ENCODE measurements at regions not wholly inside any gene's neighbourhood (a gene's known extent, or its start where the extent isn't known, plus 50 kb on each side); places are given as distances from the start of the nearest gene placed in this dataset.

DNA sequence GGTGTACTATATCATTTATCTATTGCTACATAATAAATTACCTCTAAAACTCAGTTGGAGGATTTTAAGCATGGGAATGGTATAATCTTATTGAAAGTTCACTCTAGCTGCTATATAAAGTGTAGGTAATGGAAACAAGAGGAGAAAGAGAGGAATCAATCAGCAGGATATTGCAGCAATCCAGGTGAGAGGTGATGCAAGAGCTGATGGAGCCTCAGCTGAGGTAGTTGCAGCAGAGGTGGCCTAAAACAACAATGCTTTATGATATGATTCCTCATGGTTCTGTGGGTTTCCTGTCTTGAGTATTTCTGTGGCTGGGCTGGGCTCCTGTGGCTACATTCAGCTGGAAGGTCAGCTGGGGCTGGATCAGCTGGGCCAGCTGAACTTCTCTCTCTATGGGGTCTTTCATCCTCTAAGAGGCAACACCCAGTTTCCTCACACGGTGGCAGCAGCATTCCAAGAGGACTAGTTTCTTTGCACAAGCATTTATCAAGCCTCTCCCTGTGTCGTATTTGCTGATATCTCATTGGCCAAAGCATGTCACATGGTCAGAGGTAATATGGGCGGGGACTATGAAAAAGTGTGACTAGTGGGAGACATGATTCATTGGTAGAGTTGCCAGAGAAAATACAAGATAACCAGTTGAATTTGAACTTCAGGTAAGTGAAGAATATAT is 135.4 kb upstream of the LARGE1 start:
- DNase-seq (ENCODE audit: low read depth): no peak

DNA sequence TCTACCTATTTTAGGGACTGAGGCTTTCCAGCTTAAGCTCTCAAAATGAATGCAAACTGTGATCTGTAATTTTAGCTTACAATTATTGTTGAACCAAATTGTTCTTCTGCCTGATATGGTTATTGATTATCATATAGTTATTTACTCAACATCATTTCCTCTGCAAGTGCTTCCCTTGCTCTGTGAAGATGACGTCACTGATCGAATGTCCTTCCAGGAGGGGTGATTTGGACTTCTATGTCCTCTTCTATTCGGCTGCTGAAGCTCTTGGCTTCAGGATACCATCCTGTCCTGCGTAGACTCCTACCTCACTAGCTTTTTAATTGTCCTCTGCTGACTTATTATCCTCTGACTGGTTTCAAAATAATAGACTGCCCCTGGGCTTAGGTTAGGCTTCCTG is 137.4 kb upstream of the LARGE1 start:
- DNase-seq (ENCODE audit: low read depth): no peak

DNA sequence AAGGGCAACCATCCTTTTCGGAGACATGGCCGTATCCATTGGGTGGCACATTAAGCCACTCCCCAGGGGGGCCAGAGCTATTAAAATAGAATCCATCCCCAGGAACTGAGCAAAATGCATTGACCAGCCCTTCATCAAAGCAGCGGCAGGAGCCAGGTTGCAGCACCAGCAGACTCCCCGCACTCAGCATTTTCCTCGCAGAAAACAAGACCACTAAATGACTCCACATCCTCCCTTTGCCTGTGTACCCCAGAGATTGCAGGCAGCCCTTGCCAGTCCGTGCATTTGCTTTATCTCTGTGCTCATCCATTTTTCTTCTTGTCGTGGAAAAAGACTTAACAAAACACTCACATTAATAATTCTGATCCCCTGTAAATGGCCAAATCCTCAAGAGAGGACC is 144.4 kb upstream of the LARGE1 start:
- DNase-seq (ENCODE audit: low read depth): no peak

DNA sequence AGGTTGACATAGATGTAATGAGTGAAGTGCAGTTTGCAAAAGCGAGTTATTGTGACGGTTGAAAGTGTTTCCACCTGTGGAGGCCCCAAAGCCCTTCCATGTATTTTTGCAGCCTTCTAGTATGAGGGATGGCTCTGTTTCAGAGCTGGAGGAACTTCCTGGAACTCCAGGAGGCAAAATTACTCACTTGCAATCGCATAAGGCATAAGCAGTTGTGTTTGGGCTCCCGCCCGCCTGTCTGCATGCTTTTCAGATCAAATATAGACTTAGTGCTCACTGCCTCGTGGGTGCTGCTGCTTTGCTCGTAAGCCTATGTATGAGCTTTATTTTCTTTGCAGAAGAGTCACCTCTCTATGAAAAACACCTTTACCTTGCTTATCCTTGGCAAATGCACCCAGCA is 146.8 kb upstream of the LARGE1 start:
- no peak for DNase-seq (ENCODE audit: low read depth)

DNA sequence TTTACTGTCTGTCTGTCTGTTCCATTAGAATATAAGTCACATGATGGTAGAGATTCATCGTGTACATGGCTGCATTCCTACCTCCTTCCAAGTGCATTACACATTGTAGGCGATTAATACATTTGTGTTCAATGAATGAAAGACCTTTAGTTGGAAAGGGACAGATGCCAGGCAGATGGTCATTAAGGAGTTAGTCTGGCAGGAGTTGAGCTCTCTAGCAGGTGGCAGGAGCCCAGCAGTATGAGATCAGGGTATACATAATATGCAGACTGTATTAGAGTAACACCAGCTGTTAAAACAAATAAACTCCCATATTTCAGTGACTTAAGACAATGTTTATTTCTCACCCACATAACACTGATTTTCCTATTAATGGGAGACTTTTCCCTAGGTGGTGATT is 147.7 kb upstream of the LARGE1 start:
- no peak for DNase-seq (ENCODE audit: low read depth)

DNA sequence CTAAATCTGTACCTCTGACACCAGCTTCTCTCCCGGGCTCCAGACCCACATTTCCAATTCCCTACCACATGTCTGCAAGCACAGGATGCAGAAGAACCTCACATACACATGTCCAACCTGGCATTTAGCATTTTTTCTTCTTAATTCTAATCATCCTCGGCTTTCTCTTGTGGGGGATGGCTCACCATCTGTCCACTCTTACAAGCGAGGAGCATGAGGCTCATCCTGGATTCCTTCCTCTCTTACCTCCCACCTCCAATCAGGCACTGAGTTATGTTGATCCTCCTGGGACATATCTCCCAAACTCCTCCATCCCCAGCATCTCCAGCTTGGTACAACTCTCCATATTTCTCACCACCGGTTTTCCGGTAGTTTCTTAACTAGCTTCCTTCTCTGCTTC is 149.8 kb upstream of the LARGE1 start:
- no peak for DNase-seq (ENCODE audit: low read depth)

DNA sequence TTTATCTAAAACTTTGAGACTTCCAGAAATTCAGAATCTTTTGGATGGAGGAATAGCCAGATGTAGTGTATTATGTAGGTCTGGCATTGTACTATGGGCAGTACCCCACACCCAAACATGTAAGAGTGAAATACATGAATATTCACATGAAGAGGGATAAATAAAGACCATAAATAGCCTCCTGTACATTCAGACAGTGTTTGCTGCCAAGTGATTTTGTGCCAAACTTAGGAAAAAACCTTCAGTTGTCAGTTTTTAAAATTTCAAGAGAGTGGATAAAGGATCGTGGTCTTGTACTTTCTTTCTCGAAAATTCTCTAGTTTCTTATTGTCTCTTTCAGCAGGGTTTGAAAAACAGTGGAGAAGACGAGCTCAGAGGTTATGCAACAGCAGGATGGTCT is 150.3 kb upstream of the LARGE1 start:
- DNase-seq (ENCODE audit: low read depth): no peak

DNA sequence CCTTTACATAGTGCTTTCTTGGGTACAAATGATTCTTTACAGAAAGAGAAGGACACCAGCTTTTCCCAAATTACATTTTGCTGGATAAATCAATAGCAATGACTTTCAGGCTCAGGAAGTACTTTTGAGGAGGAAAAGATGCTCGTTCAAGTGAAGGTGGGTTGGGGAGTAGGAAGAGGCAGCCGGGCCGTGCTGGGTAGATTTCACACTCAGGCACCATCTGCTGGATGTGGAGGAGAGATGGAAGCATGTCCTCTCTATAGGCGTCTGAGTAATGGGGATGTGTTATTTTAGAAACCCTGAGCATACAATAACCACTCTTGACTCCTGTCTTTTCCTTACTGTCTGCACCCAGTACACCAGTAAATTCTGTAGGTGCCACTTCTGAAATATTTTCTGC is 152.3 kb upstream of the LARGE1 start:
- no peak for DNase-seq (ENCODE audit: low read depth)

DNA sequence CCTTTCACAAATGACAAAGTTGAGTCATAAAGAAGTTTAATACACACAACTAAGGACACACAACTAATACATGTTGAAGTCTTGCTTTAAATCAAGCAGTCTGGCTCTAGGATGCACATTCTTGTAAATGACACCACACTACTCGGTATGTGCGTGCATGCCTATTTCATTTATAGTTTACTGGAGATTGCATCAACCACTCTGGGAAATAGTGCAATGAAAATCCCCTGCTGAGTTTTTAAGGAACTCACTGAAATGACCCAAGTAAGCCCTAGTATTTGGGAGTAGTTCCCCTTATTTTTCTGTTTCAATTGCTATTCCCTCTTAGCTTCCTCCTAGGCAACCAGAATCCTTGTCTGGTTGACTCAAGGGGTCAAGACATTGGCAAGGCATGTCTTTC is 160.2 kb upstream of the LARGE1 start:
- DNase-seq (ENCODE audit: low read depth): no peak

DNA sequence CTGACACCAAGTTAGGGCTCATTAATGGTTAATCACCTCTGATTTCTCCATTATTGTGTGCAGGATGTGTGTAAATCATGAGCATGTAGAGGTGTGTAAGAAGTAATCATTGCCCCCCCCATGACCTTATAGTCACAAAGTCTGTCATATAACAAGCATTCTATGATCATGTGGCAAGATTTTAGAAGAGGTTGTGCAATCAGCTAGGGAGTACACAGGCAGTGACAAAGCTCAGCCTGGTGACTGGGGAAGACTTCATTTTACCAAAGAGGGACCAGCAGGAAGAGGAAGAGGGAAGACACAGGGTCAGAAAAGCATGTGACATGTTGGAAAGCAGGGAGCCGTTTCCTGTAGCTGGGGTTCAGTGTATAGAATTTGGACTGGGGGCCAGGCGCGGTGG is 176.5 kb upstream of the LARGE1 start:
- no peak for DNase-seq (ENCODE audit: low read depth)

DNA sequence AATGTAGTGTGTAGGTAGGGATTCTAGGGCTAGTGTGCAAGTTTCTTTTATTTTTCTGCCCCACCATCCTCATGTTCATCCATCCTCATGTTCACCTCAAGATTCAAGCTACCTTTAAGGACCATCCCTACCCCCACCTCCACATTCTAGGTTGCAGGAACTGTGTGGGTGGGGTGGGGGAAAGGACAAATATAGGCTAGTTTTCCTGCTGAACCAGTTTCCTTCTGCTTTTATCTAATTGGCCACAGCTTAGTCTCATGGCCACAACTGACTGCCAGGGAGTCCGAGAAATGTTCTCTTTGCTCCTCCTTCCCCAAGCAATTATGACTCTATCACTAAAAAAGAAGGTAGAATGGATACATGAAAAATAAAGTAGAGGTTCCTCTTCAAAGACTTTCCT is 179.0 kb upstream of the LARGE1 start:
- DNase-seq (ENCODE audit: low read depth): no peak

DNA sequence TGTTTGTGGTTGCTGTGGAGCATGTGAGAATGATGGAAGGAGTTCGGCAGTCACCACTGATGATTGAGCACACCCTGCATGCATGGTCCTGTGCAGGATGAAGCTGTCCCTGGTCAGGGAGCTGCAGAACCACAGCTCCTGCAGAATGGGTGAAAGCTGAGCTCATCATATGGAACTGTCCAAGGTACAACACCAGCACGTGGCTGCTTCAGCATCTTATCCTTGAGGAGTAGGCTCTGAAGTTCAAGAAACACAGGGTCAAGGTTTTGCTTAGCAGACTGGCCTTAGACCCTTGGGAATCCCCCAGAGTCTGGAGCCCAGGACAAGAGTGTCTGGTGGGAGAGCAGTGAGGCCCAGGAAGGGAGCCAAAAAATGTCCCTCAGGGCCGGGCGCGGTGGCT is 182.4 kb upstream of the LARGE1 start:
- DNase-seq (ENCODE audit: low read depth): no peak

DNA sequence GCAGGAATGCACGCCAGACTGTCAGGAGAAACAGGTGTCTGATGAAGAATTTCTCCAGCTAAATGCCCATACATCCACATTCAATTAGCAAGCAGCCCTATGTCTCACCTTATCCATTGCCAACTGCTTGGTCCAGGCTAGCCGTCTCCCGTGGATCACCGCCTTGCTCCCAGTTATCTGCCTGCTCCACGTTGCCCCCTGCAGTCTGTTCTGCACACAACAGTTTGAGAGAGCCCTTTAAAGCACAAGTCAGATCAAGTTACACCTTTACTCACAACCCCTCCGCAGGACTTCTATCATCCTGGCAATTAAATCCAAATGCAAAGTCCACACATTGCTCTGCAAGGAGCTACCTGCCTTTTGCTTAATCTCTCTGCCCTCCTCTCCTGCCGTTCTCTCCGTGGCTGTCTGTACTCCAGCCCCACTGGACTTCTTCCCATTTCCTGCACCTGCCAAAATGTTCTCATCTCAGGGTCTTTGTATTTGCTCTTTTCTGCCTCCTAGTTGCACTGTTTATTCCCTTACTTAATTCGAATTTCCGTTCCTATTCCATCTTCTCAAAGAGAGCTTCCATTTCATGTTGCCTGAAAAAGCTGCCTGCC is 185.3 kb upstream of the LARGE1 start:
- DNase-seq (ENCODE audit: low read depth): no peak

DNA sequence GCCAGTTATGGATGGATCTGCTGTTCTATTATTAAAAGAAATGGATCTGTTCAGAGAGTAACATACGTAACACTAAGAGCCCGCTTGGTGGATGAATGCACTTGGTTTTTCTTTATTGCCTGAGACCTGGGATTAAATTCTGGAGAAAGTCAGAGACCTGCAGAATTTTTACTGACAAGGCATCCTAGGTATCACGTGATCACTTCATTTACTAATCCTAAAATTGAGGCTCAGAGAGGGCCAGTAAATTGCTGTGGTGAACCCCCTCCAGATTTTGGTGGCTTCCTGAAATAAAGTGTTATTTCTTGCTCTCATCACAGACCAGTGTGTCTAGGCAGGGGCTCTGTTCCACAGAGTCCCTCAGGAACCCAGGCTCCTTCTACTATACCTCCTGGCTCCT is 187.9 kb upstream of the LARGE1 start:
- DNase-seq (ENCODE audit: low read depth): no peak

DNA sequence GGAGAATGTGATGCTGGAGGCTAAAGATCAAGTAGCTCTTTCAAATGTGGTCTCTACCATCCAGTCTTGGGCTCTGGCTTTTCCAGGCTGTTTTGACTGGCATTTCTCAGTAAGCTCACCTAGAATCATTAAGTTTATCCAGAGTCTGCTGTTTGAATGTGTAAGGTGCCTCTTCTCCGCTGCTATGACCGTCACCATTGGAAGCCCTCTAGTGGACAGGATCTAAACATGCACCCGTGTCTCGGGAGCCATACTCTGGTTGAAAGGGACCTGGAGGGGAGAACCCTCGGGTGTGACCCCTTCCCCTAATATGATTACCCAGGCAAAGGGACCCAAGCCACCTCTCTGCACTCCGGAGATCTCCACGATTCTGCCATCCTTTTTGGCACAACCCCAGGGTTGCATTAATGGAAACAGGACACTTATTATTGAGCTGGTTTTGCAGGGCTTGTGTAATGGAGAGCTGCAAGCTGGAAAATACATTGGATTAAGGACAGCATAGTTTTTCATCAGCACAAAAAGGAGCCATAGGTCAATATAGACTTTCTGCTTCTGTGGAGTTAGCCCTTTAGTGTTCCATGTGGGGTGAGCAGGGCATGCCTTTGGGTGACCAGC is 191.0 kb upstream of the LARGE1 start:
- DNase-seq (ENCODE audit: low read depth): no peak

DNA sequence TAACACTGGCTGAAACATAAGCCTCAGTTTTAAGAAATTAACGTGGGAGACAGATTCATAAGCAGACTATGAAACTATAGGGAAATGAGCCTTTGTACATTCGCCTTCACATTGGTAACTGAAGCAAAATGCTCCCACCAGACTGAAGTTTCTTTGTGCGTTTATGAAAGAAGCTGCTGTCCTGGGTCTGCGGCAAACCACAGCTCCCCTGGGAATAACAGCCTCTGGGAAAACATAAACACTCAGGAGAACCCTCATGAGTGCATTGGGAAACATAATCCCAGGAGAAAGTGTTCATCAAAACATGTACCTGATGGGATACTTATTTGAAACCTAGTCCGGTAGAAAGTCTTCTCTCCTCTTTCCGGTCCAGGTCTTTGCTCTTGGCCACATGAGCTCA is 193.1 kb upstream of the LARGE1 start:
- DNase-seq (ENCODE audit: low read depth): no peak

DNA sequence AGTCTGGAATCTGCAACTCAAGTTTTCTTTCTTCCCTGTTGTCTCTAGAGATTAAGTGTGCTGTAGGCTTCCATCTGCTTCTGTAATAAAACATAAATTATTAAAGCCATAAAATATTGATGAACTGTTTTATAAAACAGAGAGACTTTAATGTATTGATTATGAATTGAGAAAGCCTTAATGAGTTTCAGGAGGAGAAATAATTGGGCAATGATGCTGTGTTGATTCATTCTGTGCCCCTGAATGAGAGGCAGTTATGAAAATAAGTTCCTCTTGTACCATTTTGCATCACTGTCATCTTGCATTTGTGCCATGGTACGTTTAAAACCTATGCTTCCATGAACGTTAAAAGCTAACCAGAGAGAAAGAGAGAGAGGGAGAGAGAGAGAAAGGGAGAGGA is 194.1 kb upstream of the LARGE1 start:
- no peak for DNase-seq (ENCODE audit: low read depth)

DNA sequence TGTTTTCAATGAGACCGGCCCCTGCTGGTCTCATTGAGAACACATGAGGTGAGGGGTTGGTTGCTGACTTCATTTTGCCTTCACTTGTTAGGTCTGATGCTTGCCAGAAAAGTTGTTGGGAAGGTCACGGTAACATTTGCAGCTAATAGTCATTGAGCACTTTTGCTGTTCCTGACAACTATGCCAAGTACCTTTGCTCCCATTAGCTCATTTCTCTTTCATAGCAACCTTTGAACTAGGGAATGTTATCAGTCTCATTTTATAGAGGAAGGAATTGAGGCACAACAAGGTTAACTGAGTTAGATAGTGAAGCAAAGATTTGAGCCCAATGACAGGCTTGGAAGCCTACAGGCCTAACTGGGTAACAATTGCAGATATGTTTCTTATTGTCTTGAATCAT is 195.4 kb upstream of the LARGE1 start:
- DNase-seq (ENCODE audit: low read depth): no peak

DNA sequence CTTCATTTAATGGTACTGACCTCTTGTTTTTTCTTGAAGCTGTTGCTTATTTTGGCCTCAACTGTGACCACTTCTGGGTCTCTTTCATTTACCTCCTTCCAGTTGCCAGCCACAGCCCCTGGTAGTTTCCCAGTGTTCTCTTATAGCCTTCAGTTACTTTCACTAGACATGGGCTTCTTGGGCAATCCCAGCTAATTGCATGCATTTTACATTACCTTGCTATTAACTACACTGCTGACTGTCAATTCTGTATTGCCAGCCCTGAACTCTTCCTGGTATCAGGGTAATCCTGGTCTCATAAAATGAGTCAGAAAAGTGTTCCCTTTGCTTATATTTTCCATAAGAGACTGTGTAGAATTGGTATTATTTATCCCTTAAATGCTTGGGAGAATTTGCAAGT is 195.8 kb upstream of the LARGE1 start:
- DNase-seq (ENCODE audit: low read depth): no peak

DNA sequence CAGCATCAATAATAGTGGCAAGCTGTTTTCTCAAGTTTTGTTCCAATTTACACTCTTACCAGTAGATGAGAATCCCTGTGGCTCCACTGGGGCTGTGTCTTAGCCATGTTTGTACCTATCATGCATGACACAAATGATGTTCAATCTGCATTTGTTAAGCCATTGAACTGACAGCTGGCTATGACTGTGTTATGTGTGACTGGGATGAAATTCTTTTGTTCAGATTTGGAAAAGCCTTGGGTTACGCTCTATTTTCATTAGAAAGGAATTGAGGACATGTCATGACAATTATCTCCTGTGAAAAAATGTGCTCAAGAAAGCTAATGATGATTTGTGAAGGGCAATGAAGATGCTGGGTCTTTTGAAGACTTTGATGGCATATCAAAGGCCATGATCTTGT is 201.8 kb upstream of the LARGE1 start:
- DNase-seq (ENCODE audit: low read depth): no peak

DNA sequence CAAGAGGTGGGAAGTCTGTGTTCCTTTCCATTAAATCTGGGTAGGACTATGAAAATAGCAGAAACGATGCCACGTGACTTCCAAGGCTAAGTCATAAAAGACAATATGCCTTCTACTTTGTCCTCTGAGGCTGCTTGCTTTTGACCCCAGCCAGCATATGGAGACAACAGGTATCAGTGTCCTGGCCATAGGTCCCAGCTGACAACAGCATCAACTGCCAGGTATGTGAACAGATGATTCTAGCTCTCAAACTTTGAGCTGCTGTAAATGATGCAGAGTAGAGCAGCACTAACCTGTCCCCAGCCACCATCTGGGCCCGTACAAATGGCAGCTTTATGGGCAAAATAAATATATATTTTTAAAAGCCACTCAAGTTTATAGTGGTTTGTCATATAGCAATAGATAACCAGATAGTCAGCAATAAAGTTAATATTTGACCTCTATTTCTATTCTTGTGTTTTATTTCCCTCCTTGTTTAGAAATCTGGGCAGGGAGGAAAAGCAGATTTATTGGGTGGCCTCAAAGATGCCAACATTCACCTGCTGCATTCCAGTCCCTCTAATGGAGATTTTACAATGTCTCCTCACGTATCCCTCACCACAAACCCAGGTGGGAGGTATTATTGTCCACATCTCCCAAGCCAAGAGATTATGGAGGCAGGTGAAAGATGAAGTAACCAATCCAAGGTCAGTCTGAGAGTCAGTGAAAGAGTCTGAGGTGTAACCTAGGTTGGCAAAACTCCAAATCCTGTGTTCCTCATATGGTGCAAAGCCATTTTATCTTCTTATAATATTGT is 209.6 kb upstream of the LARGE1 start:
- DNase-seq (ENCODE audit: low read depth): no peak

DNA sequence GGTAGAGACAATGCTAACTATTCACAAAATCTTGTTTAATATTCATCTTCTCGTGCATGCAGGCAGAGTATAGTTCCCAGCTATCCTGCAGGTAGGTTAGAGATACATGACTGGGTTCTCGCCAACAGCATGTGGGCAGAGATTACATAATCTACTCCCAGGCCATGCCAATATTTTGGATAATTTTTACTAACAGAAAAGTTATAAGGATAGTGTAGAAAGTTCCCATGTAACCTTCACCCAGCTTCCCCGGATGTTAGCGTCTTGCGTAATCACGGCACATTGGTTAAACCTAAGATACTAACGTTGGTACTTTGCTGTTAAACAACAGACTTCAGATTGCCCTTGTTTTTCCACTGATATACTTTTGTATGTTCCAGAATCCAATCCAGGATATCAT is 215.5 kb upstream of the LARGE1 start:
- DNase-seq (ENCODE audit: low read depth): no peak

DNA sequence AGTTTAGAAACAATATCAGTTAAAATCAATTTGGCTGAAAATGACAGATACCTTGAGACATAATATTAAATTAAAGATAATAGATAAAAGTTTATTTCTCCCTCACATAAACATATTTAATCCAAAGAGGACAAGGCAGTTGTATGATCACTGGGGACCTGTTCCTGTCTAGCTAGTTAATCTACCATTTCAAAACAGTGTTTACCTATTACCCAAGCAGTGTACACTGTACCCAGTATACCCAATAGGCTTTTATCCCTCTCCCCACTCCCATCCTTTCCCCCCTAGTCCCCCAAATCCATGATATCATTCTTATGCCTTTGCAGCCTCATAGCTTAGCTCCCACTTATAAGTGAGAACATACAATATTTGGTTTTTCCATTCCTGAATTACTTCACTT is 229.7 kb upstream of the LARGE1 start:
- DNase-seq (ENCODE audit: low read depth): no peak
